SU-DHL-6 (cell line): ENCODE measurements at regions not wholly inside any gene's neighbourhood (a gene's known extent, or its start where the extent isn't known, plus 50 kb on each side); places are given as distances from the start of the nearest gene placed in this dataset.

ENCODE experiments used
- EZH2phosphoT487 ChIP-seq: fragments of 200-600 bp; sonication (generic), shearing (Covaris generic); conservative IDR thresholded peaks from 2 replicates; pipeline ENCODE4 v1.6.1; 2018; ENCODE audit warnings: mild to moderate bottlenecking, antibody characterized with exemption, low read length, moderate library complexity, mixed read lengths
- TF ChIP-seq, protein P1 (sequence below): fragments of 200-600 bp; sonication (generic); IDR thresholded peaks from one replicate; pipeline ENCODE4 v1.5.1; 2017; ENCODE audit warnings: antibody characterized with exemption, mild to moderate bottlenecking, low read length, moderate library complexity; ENCODE audit not compliant: insufficient read depth, poor library complexity, severe bottlenecking

GRCh38 chr20:48282591-48283228 is 497.4 kb upstream of the SULF2 start:
- TF ChIP-seq, protein P1, sequence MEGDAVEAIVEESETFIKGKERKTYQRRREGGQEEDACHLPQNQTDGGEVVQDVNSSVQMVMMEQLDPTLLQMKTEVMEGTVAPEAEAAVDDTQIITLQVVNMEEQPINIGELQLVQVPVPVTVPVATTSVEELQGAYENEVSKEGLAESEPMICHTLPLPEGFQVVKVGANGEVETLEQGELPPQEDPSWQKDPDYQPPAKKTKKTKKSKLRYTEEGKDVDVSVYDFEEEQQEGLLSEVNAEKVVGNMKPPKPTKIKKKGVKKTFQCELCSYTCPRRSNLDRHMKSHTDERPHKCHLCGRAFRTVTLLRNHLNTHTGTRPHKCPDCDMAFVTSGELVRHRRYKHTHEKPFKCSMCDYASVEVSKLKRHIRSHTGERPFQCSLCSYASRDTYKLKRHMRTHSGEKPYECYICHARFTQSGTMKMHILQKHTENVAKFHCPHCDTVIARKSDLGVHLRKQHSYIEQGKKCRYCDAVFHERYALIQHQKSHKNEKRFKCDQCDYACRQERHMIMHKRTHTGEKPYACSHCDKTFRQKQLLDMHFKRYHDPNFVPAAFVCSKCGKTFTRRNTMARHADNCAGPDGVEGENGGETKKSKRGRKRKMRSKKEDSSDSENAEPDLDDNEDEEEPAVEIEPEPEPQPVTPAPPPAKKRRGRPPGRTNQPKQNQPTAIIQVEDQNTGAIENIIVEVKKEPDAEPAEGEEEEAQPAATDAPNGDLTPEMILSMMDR, result no peak
- no peak for TF ChIP-seq EZH2phosphoT487
